HG03342 (cell line): ENCODE measurements at regions not wholly inside any gene's neighbourhood (a gene's known extent, or its start where the extent isn't known, plus 50 kb on each side); places are given as distances from the start of the nearest gene placed in this dataset.

Experiments used
- ATAC-seq: cut with Tn5 transposase; IDR thresholded peaks from one replicate; pipeline ENCODE4 v1.9.1; 2021; ENCODE audit warnings: mild to moderate bottlenecking, moderate library complexity; ENCODE audit not compliant: unreplicated experiment

- no peak for ATAC-seq
Measured at GRCh38 chr4:79476196-79476595, 68.2 kb upstream of the GK2 start.

GRCh38 chr4:79473439-79473724 lies 65.4 kb upstream of the GK2 start:
- ATAC-seq: no peak

DNA sequence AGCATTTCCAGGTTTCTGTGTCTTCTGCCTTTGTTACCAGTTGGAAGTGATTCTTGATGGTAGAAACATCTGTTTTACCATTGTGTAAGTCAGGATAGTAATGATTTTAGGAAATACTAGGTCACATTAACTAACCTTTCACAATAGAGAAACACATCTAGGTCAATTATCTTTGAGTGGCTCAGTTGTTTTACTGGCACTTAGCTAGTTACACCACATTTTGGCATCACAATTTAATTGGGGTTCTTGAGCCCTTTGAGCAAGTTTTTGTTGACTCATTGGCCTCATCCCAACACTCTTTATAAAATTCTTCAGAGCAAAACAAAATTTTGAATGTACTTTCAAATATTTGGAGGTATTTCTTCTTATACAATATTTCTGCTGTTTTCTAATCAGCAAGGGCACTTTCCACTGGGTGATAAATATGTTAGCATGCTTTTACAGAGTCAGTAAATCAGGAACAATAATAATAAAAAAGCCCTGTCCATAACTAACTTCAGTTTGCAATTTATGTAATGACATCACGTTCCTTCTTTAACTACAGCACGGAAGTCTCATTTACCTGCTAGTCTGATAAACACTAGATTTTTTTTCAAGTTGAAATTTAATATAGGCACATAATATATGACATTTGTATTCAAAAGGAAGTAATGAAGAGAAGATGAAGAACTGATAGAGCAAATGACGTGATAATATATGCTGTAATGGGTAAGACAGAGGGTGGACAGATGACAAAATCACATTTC lies 64.8 kb upstream of the GK2 start:
- no peak for ATAC-seq

DNA sequence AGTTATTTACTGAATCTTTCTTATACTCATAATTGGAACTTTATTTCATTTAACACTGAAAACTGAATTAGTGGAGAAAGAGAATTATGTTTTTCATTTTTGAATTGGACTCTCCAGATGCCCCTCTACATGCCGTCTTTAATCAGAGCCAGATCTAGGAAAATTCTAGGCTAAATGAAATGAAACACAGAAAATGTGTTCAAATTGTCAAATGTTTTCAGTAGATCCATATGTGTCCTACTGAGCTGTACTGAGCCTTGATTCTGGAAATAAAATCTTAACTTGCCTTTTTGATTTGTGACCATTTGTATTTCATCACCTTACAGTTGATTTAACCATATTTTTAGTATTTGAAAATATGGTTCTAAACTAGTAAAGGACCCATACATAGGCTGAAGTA lies 64.0 kb upstream of the GK2 start:
- ATAC-seq: no peak

- ATAC-seq: no peak
Measured at GRCh38 chr4:79471309-79471708, 63.3 kb upstream of the GK2 start.

DNA sequence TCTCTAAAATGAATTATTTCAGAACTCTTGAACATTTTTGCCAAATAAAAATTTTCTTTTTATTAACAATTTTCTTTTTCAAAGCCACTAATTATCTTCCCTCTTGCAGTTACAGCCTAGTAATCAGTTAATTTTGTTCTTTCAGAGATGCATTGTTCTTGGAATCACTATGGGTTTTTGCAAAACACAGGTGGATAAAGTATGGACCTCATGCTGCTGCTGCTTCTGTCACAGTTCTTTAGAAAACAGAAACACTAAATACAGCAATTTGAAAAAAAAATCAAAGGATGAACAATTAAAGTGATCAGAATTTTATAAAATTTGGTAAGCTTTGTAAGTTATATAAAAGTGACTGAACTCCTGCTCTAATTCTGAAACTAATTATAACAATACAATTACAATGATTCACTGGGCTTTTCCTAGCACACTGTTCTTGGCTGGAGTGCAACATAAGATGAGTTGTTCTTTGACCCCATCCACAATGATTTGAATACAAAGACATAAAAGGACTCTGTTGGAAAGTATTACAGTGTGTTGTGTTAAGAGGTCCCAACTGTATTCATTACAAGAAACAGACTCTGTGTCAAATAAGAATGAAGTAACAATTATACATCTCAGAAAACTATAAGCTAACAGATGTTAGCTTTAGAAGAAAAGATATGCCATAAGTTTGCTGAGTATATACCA lies 59.4 kb upstream of the GK2 start:
- ATAC-seq: no peak

GRCh38 chr4:79466621-79467020 lies 58.6 kb upstream of the GK2 start:
- no peak for ATAC-seq
